Heart right ventricle (tissue), 16 donors: ENCODE measurements at regions not wholly inside any gene's neighbourhood (a gene's known extent, or its start where the extent isn't known, plus 50 kb on each side); places are given as distances from the start of the nearest gene placed in this dataset.
"Not testable (repeated sequence)": the region's sequence is repeated elsewhere in the genome, so short reads cannot be mapped to it uniquely, and the experiment has no call there.

ENCODE experiments used
- ATAC-seq, 8 donors: fragments of 200-7000 bp; cut with Tn5 transposase; one replicate each; pipeline ENCODE4 v1.9.1; 2020; ENCODE audit warnings: mild to moderate bottlenecking in 8 of 8, moderate library complexity in 8 of 8, moderate number of reproducible peaks in 1 of 8
- DNase-seq, 2 donors: peaks; one replicate each; pipeline ENCODE4 v3.0.0-alpha.2; 2020
- H3K27ac ChIP-seq, 10 donors: fragments of 200-600 bp; sonication (generic) in 2 of 10; one replicate each; pipeline versions ENCODE4 v1.5.0 to v1.8.0; 2020 to 2022; ENCODE audit warnings: mild to moderate bottlenecking in 3 of 10
- H3K27me3 ChIP-seq, 7 donors: fragments of 200-600 bp; one replicate each; pipeline ENCODE4 v1.8.0; 2021 to 2022; ENCODE audit warnings: mild to moderate bottlenecking in 2 of 7
- H3K36me3 ChIP-seq, 9 donors: fragments of 200-600 bp; sonication (generic) in 1 of 9; one replicate each; pipeline versions ENCODE4 v1.5.0 to v1.8.0; 2020 to 2022; ENCODE audit warnings: mild to moderate bottlenecking in 2 of 9
- H3K4me1 ChIP-seq, 9 donors: fragments of 200-600 bp; sonication (generic) in 1 of 9; one replicate each; pipeline versions ENCODE4 v1.5.0 to v1.8.0; 2020 to 2022; ENCODE audit warnings: mild to moderate bottlenecking in 4 of 9
- H3K4me3 ChIP-seq, 10 donors: fragments of 200-600 bp; sonication (generic) in 2 of 10; one replicate each; pipeline versions ENCODE4 v1.5.0 to v1.8.0; 2020 to 2022; ENCODE audit warnings: mild to moderate bottlenecking in 7 of 10, moderate library complexity in 2 of 10
- H3K9me3 ChIP-seq, 11 donors: fragments of 200-600 bp in 10 of 11; sonication (generic) in 2 of 11; one replicate each; pipeline versions ENCODE4 v1.5.0 to v1.8.0; 2013 to 2022; ENCODE audit warnings: mild to moderate bottlenecking in 2 of 11, control low read depth in 1 of 11, moderate library complexity in 1 of 11
- WGBS, 2 donors: extraction: QIAGEN DNeasy Blood & Tissue Kit; methylation state at CpG; one replicate each; pipeline ENCODE4 v1.1.7; 2013; ENCODE audit warnings: inconsistent platforms in 1 of 2; 5-methylcytosine and 5-hydroxymethylcytosine counted together
- intact Hi-C, 10 donors: fragments of 100-400 bp; cut with DNase I; formaldehyde crosslinking; loops; one replicate each; pipeline versions ENCODE4 v1.11.1 to v1.14.2; 2022
- TF ChIP-seq, protein P1 (sequence below), 9 donors: fragments of 200-600 bp; sonication (generic) in 2 of 9; IDR thresholded peaks; one replicate each; pipeline versions ENCODE4 v1.5.0 to v1.8.0; 2021 to 2022; ENCODE audit warnings: antibody characterized with exemption in 9 of 9, mild to moderate bottlenecking in 5 of 9, moderate library complexity in 1 of 9
- donor health status: Arrhythmogenic right ventricular cardiomyopathy.
- donor health status: ischemic (EF 13 %, LVEDD 7.1; RV severe dilation, severe dysfunction).
- donor health status: healthy with polysubstance abuse.
- donor health status: DM: no; HTN: yes; CAD: no.
- donor health status: DM: no; HTN: no; CAD: no.
- donor health status: ischemic (EF 25% LVEDD 6.9; RV normal size, moderate dysfunction).
- donor health status: ischemic (EF 25% LVEDD 5.7; RV mildly dilated, moderate dysfunction).
- donor health status: healthy.
- donor health status: DM: yes; HTN: yes; CAD: no.
- donor health status: Ischemic cardiomyopathy.
- donor health status: ischemic (EF 35%, LVEDD 5.7; RV mildly dilated, moderate dysfunction).
- donor health status: nonischemic (EF 11% LVEDD 7.7; RV severe dilation, severe dysfunction).
- donor health status: DM: yes; HTN: yes; CAD: no.
- donor health status: PGD.
- donor health status: ischemic (EF 29% LVEDD 5.4; RV normal size, mild dysfunction).
- donor health status: nonischemic (EF 23%, LVEDD 6.1; RV moderate dilation, normal function).

DNA sequence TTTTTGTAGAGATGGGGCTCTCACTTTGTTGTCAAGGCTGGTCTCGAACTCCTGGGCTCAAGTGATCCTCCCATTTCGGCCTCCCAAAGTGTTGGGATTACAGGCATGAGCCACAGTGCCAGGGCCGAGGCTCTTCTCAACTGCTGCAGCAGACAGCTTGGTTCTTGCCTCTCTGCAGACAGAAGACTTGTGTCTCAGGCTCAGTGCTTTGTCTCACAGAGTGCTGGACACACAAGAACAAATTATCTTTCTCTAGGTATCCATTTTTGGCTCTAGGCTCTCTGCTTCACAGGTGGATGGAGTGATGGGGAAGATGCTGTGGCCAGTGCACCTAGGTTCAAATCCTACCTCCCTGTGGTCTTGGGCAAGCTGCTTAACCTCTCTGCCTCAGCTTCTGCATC lies 80.8 kb upstream of the RNU2-1 start:
- TF ChIP-seq, protein P1, sequence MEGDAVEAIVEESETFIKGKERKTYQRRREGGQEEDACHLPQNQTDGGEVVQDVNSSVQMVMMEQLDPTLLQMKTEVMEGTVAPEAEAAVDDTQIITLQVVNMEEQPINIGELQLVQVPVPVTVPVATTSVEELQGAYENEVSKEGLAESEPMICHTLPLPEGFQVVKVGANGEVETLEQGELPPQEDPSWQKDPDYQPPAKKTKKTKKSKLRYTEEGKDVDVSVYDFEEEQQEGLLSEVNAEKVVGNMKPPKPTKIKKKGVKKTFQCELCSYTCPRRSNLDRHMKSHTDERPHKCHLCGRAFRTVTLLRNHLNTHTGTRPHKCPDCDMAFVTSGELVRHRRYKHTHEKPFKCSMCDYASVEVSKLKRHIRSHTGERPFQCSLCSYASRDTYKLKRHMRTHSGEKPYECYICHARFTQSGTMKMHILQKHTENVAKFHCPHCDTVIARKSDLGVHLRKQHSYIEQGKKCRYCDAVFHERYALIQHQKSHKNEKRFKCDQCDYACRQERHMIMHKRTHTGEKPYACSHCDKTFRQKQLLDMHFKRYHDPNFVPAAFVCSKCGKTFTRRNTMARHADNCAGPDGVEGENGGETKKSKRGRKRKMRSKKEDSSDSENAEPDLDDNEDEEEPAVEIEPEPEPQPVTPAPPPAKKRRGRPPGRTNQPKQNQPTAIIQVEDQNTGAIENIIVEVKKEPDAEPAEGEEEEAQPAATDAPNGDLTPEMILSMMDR (IDR thresholded peaks at IDR 0.05) = no peak
- no peaks in the 10 kb centered on the region for H3K36me3 ChIP-seq
- intact Hi-C loops = loop anchor here in 3 of 10 donors (5.0 to 10.0 kb wide), 4 partner anchors 50 to 290 kb away; partner anchors contain the start of genes NBR1 (in 1 of the 3), RND2 (in 1 of the 3), TMEM106A (in 1 of the 3) and VAT1 (in 1 of the 3)
- H3K27ac ChIP-seq = no peak overlapping the region
- no peak for ATAC-seq
- WGBS, 2 donors = 91 to 97% methylated on average over 3 of the region's 3 CpGs
- no peaks in the 10 kb centered on the region for H3K27me3 ChIP-seq
- DNase-seq = no peak
- H3K4me1 ChIP-seq = no peaks in the 10 kb centered on the region
- no peak overlapping the region for H3K4me3 ChIP-seq
- H3K9me3 ChIP-seq = peaks cover 0 to 6% (median 0%) of the 10 kb centered on the region in 11 donors

DNA sequence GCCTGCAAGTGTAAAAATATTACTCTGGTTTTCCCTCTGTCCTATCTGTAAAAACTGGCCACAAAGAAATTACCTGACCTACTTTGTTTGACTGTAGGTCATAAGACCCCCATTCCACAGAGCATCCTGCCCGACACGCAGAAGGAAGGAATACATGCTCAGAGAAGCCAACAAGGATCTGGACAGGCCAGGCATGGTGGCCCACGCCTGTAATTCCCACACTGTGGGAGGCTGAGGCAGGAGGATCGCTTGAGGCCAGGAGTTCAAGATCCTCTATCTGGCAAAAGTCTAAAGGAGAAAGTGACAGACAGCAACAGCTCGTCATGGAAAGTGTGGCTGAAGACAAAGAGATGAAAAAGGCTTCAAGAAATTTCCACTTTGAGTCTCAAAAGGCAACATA lies 78.2 kb upstream of the RNU2-1 start:
- no peak overlapping the region for H3K27ac ChIP-seq
- no peak overlapping the region for H3K4me3 ChIP-seq
- H3K4me1 ChIP-seq = peaks cover 0 to 4% (median 0%) of the 10 kb centered on the region in 9 donors
- 92 to 96% methylated on average over 5 of the region's 5 CpGs for WGBS, 2 donors
- no peaks in the 10 kb centered on the region for H3K27me3 ChIP-seq
- intact Hi-C loops = loop anchor here in 3 of 10 donors (10.0 kb wide), 3 partner anchors 53 to 287 kb away; partner anchors contain the start of genes RND2 (in 1 of the 3), TMEM106A (in 1 of the 3) and VAT1 (in 1 of the 3)
- no peaks in the 10 kb centered on the region for H3K9me3 ChIP-seq
- DNase-seq = no peak
- H3K36me3 ChIP-seq = no peaks in the 10 kb centered on the region
- TF ChIP-seq, protein P1 (IDR thresholded peaks at IDR 0.05) = no peak
- ATAC-seq = no peak

DNA sequence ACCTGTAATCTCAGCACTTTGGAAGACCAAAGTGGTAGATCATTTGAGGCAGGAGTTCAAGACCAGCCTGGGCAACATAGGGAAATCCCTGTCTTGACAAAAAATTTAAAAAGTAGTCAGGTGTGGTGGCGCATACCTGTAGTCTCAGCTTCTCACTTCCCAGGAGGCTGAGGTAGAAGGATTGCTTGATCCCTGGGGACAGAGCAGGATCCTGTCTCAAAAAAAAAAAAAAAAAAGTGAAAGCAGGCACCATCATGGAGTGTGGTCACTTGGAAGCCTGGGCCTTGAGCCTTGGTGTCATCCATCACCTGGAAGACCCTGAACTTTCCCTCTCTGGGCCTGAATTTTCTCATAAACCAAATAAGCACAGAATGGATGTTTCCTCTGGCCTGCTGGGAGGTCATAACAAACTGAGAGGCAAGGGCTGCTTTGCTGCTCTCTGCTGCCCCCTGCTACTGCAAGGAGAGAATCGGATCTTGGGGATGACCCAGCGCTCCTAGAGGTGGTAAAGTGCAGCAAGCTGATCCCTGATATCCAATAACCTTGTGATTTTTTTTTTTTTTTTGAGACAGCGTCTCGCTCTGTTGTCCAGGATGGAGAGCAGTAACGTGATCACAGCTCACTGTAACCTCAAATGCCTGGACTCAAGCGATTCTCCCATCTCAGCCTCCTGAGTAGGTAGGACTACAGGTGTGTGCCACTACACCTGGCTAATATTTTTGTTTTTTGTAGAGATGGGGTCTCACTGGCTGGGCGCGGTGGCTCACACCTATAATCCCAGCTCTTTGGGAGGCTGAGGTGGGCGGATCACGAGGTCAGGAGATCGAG lies 75.9 kb upstream of the RNU2-1 start:
- TF ChIP-seq, protein P1 (IDR thresholded peaks at IDR 0.05) = no peak
- Histone ChIP-seq H3K36me3 (no peaks in the 10 kb centered on the region), H3K4me1 (peaks cover 0 to 4% (median 0%) of the 10 kb centered on the region in 9 donors), H3K4me3 (no peak overlapping the region), H3K27me3 (no peaks in the 10 kb centered on the region), H3K27ac (no peak overlapping the region), H3K9me3 (no peaks in the 10 kb centered on the region)
- 26 to 33% methylated on average over 12 of the region's 12 CpGs for WGBS, 2 donors
- DNase-seq (no peak), ATAC-seq (no peak)
- intact Hi-C loops = loop anchor here in 3 of 10 donors (10.0 kb wide), 3 partner anchors 55 to 285 kb away; partner anchors contain the start of genes RND2 (in 1 of the 3), TMEM106A (in 1 of the 3) and VAT1 (in 1 of the 3)

DNA sequence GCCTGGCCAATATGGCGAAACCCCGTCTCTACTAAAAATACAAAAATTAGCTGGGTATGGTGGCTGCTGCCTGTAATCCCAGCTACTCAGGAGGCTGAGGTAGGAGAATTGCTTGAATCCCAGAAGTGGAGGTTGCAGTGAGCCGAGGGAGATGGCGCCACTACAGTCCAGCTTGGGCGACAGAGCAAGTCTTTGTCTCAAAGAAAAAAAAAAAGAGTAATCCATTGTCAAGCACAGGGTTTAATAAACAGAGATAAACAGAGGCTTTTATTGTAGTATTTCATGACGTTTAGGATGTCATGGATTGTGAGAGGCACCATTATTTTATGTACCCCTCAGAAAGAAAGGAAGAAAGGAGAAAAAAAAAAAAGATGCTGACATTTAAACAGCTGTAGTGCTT lies 75.2 kb upstream of the RNU2-1 start:
- H3K9me3 ChIP-seq = no peaks in the 10 kb centered on the region
- intact Hi-C loops = no loop called here
- DNase-seq (no peak), ATAC-seq (no peak)
- H3K4me1 ChIP-seq = peaks cover 0 to 4% (median 0%) of the 10 kb centered on the region in 9 donors
- H3K4me3 ChIP-seq = no peak overlapping the region
- TF ChIP-seq, protein P1 (IDR thresholded peaks at IDR 0.05) = no peak
- H3K36me3 ChIP-seq = no peaks in the 10 kb centered on the region
- no peak overlapping the region for H3K27ac ChIP-seq
- 78 to 83% methylated on average over 6 of the region's 6 CpGs for WGBS, 2 donors
- H3K27me3 ChIP-seq = no peaks in the 10 kb centered on the region

DNA sequence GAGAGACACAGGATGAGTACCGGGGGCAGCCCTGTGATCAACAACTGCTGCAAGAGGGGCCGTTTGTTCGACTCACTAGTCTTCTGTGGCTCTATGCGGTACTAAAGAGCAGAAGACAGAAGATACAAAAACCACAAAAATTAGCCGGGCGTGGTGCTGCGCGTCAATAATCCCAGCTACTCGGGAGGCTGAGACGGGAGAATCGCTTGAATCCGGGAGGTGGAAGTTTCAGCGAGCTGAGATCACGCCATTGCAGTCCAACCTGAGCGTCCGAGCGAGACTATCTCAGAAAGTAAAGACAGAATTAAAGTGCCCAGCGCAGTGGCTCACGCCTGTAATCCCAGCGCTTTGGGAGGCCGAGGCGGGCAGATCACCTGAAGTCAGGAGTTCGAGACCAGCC lies 71.0 kb upstream of the RNU2-1 start:
- intact Hi-C loops, H3K27ac ChIP-seq, H3K4me1 ChIP-seq, DNase-seq, H3K4me3 ChIP-seq, ATAC-seq, H3K9me3 ChIP-seq, H3K36me3 ChIP-seq, H3K27me3 ChIP-seq: not testable (repeated sequence)
- 97 to 100% methylated on average over 8 to 14 of the region's 23 CpGs for WGBS, 2 donors

DNA sequence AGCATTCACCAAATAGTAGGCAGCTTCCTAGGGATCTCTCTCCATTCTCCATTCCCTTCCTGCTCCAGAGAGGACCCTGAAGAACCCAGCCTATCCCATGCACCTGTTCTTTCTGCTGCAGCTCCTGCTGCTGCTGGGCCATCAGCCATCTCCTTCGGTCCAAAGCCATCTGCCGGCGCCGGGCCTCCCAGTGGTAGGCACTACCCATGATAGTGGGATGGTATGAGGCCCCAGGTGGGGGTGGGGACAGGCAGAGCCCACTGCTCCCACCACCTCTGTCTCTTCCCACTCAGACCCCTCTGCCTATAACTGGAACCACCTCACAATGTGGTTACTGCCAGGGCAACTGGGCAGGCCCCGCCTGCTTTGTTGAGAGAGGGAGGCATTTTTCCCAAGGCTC lies 69.3 kb upstream of the RNU2-1 start:
- H3K36me3 ChIP-seq, intact Hi-C loops, H3K4me3 ChIP-seq, H3K27me3 ChIP-seq, H3K4me1 ChIP-seq, DNase-seq, H3K27ac ChIP-seq, H3K9me3 ChIP-seq: not testable (repeated sequence)
- no CpG with 5 or more reads among the region's 5 CpGs for WGBS, 2 donors
- peak in 4 of 8 donors; percentile 27 to 73 (median 48) for ATAC-seq

DNA sequence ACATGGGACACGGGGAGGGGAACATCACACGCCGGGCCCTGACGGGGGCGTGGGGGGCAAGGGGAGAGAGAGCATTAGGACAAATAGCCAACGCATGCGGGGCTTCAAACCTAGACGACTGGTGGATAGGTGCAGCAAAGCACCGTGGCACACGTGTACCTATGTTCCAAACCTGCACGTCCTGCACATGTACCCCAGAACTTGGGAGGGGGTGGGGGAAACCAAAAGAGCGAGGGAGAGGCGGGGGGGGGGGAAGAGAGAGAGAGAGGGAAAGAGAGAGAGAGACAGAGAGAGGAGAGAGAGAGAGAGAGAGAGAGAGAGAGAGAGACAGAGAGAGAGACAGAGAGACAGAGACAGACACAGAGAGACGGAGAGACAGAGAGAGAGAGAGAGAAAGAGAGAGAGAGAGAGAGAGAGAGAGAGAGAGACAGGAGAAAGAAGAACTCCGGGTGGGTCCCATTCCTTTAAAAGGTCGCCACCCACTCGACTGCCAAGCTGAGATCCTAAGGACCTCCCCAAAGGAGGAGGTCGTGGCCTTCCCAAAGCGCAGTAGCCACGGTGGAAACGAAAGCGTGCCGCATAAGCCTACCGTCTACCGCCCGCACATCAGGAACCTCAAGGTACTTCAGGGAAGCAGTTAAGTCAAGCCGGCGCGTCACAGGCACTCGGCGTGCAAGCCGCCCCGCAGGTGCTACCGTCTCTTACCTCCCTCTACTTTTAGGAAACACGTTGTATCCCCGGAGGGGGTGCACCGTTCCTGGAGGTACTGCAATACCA lies 65.7 kb upstream of the RNU2-1 start:
- DNase-seq, H3K9me3 ChIP-seq, H3K36me3 ChIP-seq, H3K4me3 ChIP-seq, intact Hi-C loops, ATAC-seq, H3K27ac ChIP-seq, H3K4me1 ChIP-seq, H3K27me3 ChIP-seq: not testable (repeated sequence)
- no CpG with 5 or more reads among the region's 37 CpGs for WGBS, 2 donors
